Activated CD8-positive, alpha-beta T cell treated with anti-CD3 and anti-CD28 coated beads for 36 hours (primary cell): ENCODE measurements at regions not wholly inside any gene's neighbourhood (a gene's known extent, or its start where the extent isn't known, plus 50 kb on each side); places are given as distances from the start of the nearest gene placed in this dataset.

Experiments used
- ATAC-seq: fragments of 200-7000 bp; cut with Tn5 transposase; one replicate; pipeline ENCODE4 v1.10.0; 2021; ENCODE audit warnings: mild to moderate bottlenecking, moderate library complexity
- CTCF ChIA-PET: fragments of 350-600 bp; sonication (Branson Sonifier 250); formaldehyde crosslinking; loops from one replicate; lab custom pipeline; 2021; ENCODE audit warnings: antibody characterized with exemption; lab: Charles Lee
- POLR2A ChIA-PET: fragments of 350-600 bp; sonication (Branson Sonifier 250); formaldehyde crosslinking; loops from one replicate; lab custom pipeline; 2021; ENCODE audit warnings: antibody characterized with exemption; lab: Charles Lee
- DNase-seq: peaks from one replicate; pipeline ENCODE4 v3.0.0-alpha.2; 2020
- H3K27ac Mint-ChIP-seq: one replicate; pipeline ENCODE4 v1.8.0; 2021; ENCODE audit warnings: mild to moderate bottlenecking, mixed read lengths
- H3K27me3 Mint-ChIP-seq: one replicate; pipeline ENCODE4 v1.8.0; 2021; ENCODE audit warnings: mixed read lengths
- H3K36me3 Mint-ChIP-seq: one replicate; pipeline ENCODE4 v1.8.0; 2021; ENCODE audit warnings: low read depth, mixed read lengths
- H3K4me1 Mint-ChIP-seq: one replicate; pipeline ENCODE4 v1.8.0; 2021; ENCODE audit warnings: low read depth, mixed read lengths
- H3K4me3 Mint-ChIP-seq: one replicate; pipeline ENCODE4 v1.8.0; 2021; ENCODE audit warnings: mild to moderate bottlenecking, moderate library complexity, mixed read lengths
- H3K9me3 Mint-ChIP-seq: one replicate; pipeline ENCODE4 v1.8.0; 2021; ENCODE audit warnings: mixed read lengths
- intact Hi-C: fragments of 100-400 bp; cut with micrococcal nuclease; formaldehyde crosslinking; loops from one replicate; pipeline ENCODE4 v1.10.0; 2022
- TF ChIP-seq, protein P1 (sequence below): fragments of 200-600 bp; IDR thresholded peaks from one replicate; pipeline ENCODE4 v1.8.0; 2022; ENCODE audit warnings: antibody characterized with exemption, mild to moderate bottlenecking

DNA sequence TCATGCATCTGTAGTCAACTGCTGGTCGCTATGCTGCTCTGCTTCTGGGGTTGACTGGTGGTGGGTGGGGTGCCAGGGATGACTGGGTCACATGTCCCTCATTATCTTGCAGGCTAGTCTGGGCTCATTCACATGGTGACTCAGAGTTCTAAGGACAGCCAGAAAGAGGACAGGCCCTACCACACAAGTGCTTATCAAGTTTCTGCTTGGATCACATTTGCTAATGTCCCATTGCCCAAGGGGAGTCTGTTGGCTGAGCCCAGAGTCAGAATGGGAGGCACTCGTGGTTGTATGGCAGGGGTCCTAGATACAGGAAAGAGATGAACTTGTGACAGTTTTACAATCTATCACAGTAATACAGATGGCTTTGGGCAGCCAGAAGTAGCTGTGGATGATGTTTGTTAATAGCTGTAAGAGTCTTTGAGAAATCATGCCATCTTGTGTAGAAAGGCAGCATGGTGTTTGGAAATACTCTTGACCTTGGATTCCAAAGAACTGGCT lies 221.3 kb downstream of the GPAT3 start:
- peaks cover 1% of the 10 kb centered on the region for H3K27me3 Mint-ChIP-seq
- no peaks in the 10 kb centered on the region for H3K4me1 Mint-ChIP-seq
- no peak overlapping the region for H3K4me3 Mint-ChIP-seq
- ChIA-PET POLR2A (interaction anchor here (1.3 kb wide), 1 partner anchor 16 kb away, joined by 3 read pairs; no protein-coding TSS in a partner anchor), CTCF (no interaction called here)
- no peaks in the 10 kb centered on the region for H3K36me3 Mint-ChIP-seq
- intact Hi-C loops: no loop called here
- DNase-seq: no peak
- ATAC-seq: no peak
- no peaks in the 10 kb centered on the region for H3K9me3 Mint-ChIP-seq
- H3K27ac Mint-ChIP-seq: no peak overlapping the region
- TF ChIP-seq, protein P1, sequence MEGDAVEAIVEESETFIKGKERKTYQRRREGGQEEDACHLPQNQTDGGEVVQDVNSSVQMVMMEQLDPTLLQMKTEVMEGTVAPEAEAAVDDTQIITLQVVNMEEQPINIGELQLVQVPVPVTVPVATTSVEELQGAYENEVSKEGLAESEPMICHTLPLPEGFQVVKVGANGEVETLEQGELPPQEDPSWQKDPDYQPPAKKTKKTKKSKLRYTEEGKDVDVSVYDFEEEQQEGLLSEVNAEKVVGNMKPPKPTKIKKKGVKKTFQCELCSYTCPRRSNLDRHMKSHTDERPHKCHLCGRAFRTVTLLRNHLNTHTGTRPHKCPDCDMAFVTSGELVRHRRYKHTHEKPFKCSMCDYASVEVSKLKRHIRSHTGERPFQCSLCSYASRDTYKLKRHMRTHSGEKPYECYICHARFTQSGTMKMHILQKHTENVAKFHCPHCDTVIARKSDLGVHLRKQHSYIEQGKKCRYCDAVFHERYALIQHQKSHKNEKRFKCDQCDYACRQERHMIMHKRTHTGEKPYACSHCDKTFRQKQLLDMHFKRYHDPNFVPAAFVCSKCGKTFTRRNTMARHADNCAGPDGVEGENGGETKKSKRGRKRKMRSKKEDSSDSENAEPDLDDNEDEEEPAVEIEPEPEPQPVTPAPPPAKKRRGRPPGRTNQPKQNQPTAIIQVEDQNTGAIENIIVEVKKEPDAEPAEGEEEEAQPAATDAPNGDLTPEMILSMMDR: no peak

DNA sequence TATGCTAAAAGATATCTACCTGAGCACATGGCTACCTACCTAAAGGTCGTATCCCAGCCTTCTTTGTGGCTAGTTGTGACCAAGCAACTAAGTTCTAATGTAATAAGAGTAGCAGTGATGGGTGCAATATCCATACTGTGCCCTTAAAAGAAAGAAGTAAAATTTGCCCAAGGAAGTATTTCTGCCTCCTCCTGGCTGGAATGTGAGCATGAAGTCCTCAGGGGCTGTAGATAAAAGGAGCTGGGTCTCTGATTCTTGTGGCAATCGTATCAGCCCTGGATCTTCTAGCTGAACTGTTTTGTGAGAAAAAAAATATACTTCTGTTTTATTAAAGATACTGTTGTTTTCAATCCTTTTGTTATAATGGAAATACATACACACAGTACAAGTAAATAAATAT lies 217.4 kb downstream of the GPAT3 start:
- Mint-ChIP-seq H3K36me3 (no peaks in the 10 kb centered on the region), H3K4me1 (no peaks in the 10 kb centered on the region), H3K9me3 (no peaks in the 10 kb centered on the region), H3K4me3 (no peak overlapping the region), H3K27me3 (peaks cover 3% of the 10 kb centered on the region), H3K27ac (no peak overlapping the region)
- ChIA-PET CTCF (no interaction called here), POLR2A (no interaction called here)
- TF ChIP-seq, protein P1: no peak
- intact Hi-C loops: no loop called here
- ATAC-seq: no peak
- DNase-seq: no peak

DNA sequence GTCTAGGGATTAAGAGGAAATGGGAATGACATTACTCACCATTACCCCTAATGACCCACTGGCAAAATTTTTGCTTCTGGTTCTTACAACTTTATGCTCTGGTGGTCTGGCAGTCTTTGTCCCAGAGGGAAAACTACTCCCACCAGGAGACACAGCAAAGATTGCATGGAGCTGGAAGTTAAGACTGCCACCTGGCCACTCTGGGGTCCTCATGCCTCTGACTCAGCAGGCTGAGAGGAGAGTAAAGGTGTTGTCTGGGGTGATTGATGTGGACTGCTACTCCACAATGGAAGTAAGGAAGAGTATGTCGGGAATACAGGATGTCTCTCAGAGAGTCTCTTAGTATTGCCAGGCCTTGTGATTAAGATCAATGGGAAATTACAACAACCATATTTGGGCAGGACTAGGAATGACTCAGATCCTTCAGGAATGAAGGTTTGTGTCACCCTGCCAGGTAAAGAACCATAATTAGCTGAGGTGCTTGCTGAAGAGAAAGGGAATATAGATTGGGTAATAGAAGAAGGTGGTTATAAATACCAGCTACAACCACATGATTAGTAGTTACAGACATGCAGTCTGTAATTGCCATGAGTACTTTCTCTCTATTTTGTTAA lies 215.5 kb downstream of the GPAT3 start:
- no peaks in the 10 kb centered on the region for H3K9me3 Mint-ChIP-seq
- H3K4me3 Mint-ChIP-seq: no peak overlapping the region
- ATAC-seq (no peak), DNase-seq (no peak)
- peaks cover 3% of the 10 kb centered on the region for H3K27me3 Mint-ChIP-seq
- H3K36me3 Mint-ChIP-seq: no peaks in the 10 kb centered on the region
- H3K4me1 Mint-ChIP-seq: no peaks in the 10 kb centered on the region
- intact Hi-C loops: no loop called here
- ChIA-PET CTCF (no interaction called here), POLR2A (no interaction called here)
- H3K27ac Mint-ChIP-seq: no peak overlapping the region
- TF ChIP-seq, protein P1: no peak

DNA sequence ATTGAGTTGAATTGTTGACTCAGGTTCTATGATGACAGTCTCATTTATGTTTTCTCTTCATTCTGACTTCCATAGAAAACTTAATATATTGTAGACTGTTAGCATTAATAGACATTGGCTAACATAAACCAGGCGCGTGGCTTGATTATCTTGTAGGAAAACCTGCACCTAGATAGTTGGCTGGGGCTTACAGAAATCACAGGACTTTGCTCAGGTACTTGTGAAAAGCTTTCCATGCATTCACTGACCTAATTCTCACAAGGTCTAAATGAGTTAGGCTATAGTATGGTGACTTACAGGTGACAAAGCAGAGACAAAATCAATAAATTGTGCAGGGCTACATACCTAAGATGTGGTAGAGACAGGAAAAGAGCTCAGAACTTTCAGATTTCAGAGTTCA lies 212.8 kb downstream of the GPAT3 start:
- ChIA-PET POLR2A (no interaction called here), CTCF (no interaction called here)
- no peaks in the 10 kb centered on the region for H3K9me3 Mint-ChIP-seq
- TF ChIP-seq, protein P1: no peak
- peaks cover 1% of the 10 kb centered on the region for H3K27me3 Mint-ChIP-seq
- intact Hi-C loops: no loop called here
- ATAC-seq (no peak), DNase-seq (no peak)
- no peak overlapping the region for H3K4me3 Mint-ChIP-seq
- no peaks in the 10 kb centered on the region for H3K36me3 Mint-ChIP-seq
- no peak overlapping the region for H3K27ac Mint-ChIP-seq
- H3K4me1 Mint-ChIP-seq: no peaks in the 10 kb centered on the region

DNA sequence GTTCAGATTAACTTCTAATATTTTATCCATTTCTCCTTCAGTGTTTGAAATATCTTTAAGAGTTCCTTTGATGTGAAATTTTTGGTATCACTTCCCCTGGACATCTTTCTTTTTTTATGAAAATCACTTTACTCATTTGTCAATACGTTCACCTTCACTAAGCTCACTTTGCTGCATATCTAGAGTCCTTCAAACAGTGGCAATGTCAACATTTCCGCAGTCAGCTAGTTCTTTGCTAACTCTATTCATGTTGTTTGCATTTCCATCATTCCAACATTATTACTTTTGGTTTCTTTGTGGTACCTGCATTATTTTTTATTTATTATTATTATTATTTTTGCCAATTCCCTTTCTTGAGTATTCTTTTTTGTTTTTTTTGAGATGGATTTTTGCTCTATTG lies 203.0 kb downstream of the GPAT3 start:
- no peaks in the 10 kb centered on the region for H3K9me3 Mint-ChIP-seq
- intact Hi-C loops: no loop called here

More for the DNA sequence above, 203.0 kb downstream of the GPAT3 start:
- no peaks in the 10 kb centered on the region for H3K36me3 Mint-ChIP-seq
- no peak overlapping the region for H3K27ac Mint-ChIP-seq
- peaks cover 9% of the 10 kb centered on the region for H3K27me3 Mint-ChIP-seq
- no peak overlapping the region for H3K4me3 Mint-ChIP-seq
- POLR2A ChIA-PET: no interaction called here
- CTCF ChIA-PET: no interaction called here
- TF ChIP-seq, protein P1: no peak
- H3K4me1 Mint-ChIP-seq: no peaks in the 10 kb centered on the region
- ATAC-seq (no peak), DNase-seq (no peak)
